ENCODE measurements at regions not wholly inside any gene's neighbourhood (a gene's known extent, or its start where the extent isn't known, plus 50 kb on each side); places are given as distances from the start of the nearest gene placed in this dataset.

DNA sequence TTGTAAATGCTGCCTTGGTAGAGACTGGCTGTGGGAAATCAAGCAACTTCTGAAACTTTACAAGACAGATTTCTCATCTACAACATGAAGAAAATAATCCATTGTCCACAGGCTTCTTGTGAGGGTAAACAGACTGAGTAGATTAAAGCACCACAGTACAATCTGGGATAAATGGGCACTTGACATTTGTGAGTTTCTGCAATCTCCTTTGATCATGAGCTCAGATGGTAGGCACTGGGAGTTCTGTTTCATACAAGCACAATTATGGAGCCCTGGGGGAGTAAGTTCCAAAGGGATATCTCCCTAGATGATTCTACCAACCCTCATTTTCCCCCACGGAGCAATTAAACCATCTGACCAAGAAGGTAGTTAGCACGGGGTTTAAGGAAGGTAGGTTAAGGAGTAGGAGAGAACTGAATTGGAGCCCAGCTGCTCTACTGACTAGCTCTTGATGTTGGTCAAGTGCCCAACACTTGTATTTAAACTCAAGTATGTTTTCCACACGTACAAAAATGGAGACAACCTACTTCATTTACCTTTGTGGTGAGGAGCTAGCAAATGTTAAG, 479.5 kb upstream of the TNC start (continued):
- TF ChIP-seq, protein P1, sequence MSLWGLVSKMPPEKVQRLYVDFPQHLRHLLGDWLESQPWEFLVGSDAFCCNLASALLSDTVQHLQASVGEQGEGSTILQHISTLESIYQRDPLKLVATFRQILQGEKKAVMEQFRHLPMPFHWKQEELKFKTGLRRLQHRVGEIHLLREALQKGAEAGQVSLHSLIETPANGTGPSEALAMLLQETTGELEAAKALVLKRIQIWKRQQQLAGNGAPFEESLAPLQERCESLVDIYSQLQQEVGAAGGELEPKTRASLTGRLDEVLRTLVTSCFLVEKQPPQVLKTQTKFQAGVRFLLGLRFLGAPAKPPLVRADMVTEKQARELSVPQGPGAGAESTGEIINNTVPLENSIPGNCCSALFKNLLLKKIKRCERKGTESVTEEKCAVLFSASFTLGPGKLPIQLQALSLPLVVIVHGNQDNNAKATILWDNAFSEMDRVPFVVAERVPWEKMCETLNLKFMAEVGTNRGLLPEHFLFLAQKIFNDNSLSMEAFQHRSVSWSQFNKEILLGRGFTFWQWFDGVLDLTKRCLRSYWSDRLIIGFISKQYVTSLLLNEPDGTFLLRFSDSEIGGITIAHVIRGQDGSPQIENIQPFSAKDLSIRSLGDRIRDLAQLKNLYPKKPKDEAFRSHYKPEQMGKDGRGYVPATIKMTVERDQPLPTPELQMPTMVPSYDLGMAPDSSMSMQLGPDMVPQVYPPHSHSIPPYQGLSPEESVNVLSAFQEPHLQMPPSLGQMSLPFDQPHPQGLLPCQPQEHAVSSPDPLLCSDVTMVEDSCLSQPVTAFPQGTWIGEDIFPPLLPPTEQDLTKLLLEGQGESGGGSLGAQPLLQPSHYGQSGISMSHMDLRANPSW (CRISPR knock-in tag; conservative IDR thresholded peaks at IDR 0.05; ENCODE audit: low read depth): no peak
- TF ChIP-seq TEAD4 (CRISPR knock-in tag; IDR thresholded peaks at IDR 0.05) (no peak), NR1H2 (CRISPR knock-in tag; IDR thresholded peaks at IDR 0.05) (no peak), NFE2L1 (CRISPR knock-in tag; IDR thresholded peaks at IDR 0.05) (no peak)
- TF ChIP-seq, protein P2, sequence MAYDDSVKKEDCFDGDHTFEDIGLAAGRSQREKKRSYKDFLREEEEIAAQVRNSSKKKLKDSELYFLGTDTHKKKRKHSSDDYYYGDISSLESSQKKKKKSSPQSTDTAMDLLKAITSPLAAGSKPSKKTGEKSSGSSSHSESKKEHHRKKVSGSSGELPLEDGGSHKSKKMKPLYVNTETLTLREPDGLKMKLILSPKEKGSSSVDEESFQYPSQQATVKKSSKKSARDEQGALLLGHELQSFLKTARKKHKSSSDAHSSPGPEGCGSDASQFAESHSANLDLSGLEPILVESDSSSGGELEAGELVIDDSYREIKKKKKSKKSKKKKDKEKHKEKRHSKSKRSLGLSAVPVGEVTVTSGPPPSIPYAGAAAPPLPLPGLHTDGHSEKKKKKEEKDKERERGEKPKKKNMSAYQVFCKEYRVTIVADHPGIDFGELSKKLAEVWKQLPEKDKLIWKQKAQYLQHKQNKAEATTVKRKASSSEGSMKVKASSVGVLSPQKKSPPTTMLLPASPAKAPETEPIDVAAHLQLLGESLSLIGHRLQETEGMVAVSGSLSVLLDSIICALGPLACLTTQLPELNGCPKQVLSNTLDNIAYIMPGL (CRISPR knock-in tag; IDR thresholded peaks at IDR 0.05): no peak
- TF ChIP-seq, protein P3, sequence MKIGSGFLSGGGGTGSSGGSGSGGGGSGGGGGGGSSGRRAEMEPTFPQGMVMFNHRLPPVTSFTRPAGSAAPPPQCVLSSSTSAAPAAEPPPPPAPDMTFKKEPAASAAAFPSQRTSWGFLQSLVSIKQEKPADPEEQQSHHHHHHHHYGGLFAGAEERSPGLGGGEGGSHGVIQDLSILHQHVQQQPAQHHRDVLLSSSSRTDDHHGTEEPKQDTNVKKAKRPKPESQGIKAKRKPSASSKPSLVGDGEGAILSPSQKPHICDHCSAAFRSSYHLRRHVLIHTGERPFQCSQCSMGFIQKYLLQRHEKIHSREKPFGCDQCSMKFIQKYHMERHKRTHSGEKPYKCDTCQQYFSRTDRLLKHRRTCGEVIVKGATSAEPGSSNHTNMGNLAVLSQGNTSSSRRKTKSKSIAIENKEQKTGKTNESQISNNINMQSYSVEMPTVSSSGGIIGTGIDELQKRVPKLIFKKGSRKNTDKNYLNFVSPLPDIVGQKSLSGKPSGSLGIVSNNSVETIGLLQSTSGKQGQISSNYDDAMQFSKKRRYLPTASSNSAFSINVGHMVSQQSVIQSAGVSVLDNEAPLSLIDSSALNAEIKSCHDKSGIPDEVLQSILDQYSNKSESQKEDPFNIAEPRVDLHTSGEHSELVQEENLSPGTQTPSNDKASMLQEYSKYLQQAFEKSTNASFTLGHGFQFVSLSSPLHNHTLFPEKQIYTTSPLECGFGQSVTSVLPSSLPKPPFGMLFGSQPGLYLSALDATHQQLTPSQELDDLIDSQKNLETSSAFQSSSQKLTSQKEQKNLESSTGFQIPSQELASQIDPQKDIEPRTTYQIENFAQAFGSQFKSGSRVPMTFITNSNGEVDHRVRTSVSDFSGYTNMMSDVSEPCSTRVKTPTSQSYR (CRISPR knock-in tag; IDR thresholded peaks at IDR 0.05): no peak
- TF ChIP-seq, protein P4, sequence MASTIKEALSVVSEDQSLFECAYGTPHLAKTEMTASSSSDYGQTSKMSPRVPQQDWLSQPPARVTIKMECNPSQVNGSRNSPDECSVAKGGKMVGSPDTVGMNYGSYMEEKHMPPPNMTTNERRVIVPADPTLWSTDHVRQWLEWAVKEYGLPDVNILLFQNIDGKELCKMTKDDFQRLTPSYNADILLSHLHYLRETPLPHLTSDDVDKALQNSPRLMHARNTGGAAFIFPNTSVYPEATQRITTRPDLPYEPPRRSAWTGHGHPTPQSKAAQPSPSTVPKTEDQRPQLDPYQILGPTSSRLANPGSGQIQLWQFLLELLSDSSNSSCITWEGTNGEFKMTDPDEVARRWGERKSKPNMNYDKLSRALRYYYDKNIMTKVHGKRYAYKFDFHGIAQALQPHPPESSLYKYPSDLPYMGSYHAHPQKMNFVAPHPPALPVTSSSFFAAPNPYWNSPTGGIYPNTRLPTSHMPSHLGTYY (CRISPR knock-in tag; IDR thresholded peaks at IDR 0.05): no peak

DNA sequence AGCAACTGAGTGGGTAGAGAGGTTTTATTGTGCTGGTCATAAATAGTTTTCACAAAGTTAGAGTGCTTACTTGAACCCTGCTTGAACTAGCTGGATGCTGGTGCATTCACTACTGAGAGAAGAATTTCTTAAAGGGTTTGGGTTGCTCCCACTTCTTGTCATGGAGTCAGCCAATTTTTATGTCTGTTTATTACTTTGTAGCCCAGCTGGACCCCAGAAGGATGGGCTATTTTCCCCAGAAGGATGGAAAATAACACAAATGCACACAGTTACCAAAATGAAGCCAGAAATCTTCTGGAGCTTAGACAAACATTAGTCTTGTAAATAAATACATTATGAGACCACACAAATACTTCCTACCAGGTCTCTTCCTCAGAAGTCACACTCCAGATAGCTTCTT, 480.8 kb upstream of the TNC start:
- DNase-seq (ENCODE audit: low spot score) (no peak), ATAC-seq (no peak)
- no peaks in the 10 kb centered on the region; the same call in 1 of the 2 replicates for H3K27me3 Mint-ChIP-seq (ENCODE audit: low read depth)
- H3K27ac Mint-ChIP-seq: no peak overlapping the region
- H3K9me3 Mint-ChIP-seq: no peaks in the 10 kb centered on the region
- CTCF ChIA-PET: no interaction called here
- peaks cover 20% of the 10 kb centered on the region for H3K4me1 Mint-ChIP-seq
- H3K36me3 Mint-ChIP-seq: no peaks in the 10 kb centered on the region
- H3K4me3 Mint-ChIP-seq: no peak overlapping the region
- POLR2A ChIA-PET: no interaction called here
- TF ChIP-seq, protein P1 (CRISPR knock-in tag; conservative IDR thresholded peaks at IDR 0.05; ENCODE audit: low read depth): no peak
- TF ChIP-seq NFE2L1 (CRISPR knock-in tag; IDR thresholded peaks at IDR 0.05) (no peak), NR1H2 (CRISPR knock-in tag; IDR thresholded peaks at IDR 0.05) (no peak), IRF2 (CRISPR knock-in tag; IDR thresholded peaks at IDR 0.05; ENCODE audit: borderline replicate concordance, low read depth) (no peak), NR3C1 (CRISPR knock-in tag; conservative IDR thresholded peaks at IDR 0.05; ENCODE audit: low read depth) (no peak), ZBTB21 (CRISPR knock-in tag; IDR thresholded peaks at IDR 0.05; ENCODE audit: borderline replicate concordance) (no peak), TEAD1 (CRISPR knock-in tag; IDR thresholded peaks at IDR 0.05) (no peak), FOXK1 (CRISPR knock-in tag; IDR thresholded peaks at IDR 0.05) (no peak), SMAD4 (CRISPR knock-in tag; IDR thresholded peaks at IDR 0.05) (no peak), FOXJ3 (CRISPR knock-in tag; IDR thresholded peaks at IDR 0.05; ENCODE audit: borderline replicate concordance) (no peak), ETV6 (CRISPR knock-in tag; IDR thresholded peaks at IDR 0.05) (no peak)
- TF ChIP-seq, protein P5, sequence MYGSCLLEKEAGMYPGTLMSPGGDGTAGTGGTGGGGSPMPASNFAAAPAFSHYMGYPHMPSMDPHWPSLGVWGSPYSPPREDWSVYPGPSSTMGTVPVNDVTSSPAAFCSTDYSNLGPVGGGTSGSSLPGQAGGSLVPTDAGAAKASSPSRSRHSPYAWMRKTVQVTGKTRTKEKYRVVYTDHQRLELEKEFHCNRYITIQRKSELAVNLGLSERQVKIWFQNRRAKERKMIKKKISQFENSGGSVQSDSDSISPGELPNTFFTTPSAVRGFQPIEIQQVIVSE (CRISPR knock-in tag; IDR thresholded peaks at IDR 0.05; ENCODE audit: borderline replicate concordance): no peak
- TF ChIP-seq, protein P6, sequence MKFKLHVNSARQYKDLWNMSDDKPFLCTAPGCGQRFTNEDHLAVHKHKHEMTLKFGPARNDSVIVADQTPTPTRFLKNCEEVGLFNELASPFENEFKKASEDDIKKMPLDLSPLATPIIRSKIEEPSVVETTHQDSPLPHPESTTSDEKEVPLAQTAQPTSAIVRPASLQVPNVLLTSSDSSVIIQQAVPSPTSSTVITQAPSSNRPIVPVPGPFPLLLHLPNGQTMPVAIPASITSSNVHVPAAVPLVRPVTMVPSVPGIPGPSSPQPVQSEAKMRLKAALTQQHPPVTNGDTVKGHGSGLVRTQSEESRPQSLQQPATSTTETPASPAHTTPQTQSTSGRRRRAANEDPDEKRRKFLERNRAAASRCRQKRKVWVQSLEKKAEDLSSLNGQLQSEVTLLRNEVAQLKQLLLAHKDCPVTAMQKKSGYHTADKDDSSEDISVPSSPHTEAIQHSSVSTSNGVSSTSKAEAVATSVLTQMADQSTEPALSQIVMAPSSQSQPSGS (CRISPR knock-in tag; IDR thresholded peaks at IDR 0.05; ENCODE audit: borderline replicate concordance, low read depth): no peak
- TF ChIP-seq, protein P7, sequence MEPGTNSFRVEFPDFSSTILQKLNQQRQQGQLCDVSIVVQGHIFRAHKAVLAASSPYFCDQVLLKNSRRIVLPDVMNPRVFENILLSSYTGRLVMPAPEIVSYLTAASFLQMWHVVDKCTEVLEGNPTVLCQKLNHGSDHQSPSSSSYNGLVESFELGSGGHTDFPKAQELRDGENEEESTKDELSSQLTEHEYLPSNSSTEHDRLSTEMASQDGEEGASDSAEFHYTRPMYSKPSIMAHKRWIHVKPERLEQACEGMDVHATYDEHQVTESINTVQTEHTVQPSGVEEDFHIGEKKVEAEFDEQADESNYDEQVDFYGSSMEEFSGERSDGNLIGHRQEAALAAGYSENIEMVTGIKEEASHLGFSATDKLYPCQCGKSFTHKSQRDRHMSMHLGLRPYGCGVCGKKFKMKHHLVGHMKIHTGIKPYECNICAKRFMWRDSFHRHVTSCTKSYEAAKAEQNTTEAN (CRISPR knock-in tag; IDR thresholded peaks at IDR 0.05): no peak
